ENCODE measurements at regions not wholly inside any gene's neighbourhood (a gene's known extent, or its start where the extent isn't known, plus 50 kb on each side); places are given as distances from the start of the nearest gene placed in this dataset.

DNA sequence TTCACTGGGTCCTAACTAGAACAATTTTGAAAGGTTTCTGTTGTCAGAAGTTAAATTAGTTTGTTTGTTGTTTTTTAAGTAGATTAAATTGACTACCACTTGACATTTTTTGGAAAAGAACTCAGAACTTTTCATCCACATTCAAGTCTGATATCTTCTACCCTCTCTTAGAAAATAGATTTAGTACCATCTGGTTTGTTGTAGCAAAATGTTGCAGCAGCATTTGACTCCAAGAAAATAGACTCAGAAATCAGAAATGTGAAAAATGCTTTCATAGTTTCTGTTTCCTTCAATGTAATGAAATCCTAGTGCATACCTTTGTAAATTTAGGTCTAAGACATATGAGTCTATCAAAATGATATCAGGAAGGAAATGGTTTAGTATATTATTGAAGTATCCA, 256.3 kb upstream of the CLEC14A start:
- no peak for DNase-seq (ENCODE audit: unreplicated experiment)
- no TSS peak for BruUV-seq (replicated peaks)
- H3K4me1 Mint-ChIP-seq (ENCODE audit: insufficient read depth, unreplicated experiment) = no peaks in the 10 kb centered on the region
- H3K27me3 Mint-ChIP-seq (ENCODE audit: insufficient read depth, unreplicated experiment) = no peaks in the 10 kb centered on the region
- POLR2A ChIA-PET = no interaction called here
- TF ChIP-seq, protein P1, sequence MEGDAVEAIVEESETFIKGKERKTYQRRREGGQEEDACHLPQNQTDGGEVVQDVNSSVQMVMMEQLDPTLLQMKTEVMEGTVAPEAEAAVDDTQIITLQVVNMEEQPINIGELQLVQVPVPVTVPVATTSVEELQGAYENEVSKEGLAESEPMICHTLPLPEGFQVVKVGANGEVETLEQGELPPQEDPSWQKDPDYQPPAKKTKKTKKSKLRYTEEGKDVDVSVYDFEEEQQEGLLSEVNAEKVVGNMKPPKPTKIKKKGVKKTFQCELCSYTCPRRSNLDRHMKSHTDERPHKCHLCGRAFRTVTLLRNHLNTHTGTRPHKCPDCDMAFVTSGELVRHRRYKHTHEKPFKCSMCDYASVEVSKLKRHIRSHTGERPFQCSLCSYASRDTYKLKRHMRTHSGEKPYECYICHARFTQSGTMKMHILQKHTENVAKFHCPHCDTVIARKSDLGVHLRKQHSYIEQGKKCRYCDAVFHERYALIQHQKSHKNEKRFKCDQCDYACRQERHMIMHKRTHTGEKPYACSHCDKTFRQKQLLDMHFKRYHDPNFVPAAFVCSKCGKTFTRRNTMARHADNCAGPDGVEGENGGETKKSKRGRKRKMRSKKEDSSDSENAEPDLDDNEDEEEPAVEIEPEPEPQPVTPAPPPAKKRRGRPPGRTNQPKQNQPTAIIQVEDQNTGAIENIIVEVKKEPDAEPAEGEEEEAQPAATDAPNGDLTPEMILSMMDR (IDR thresholded peaks at IDR 0.05; ENCODE audit: unreplicated experiment) = no peak
- H3K27ac Mint-ChIP-seq (ENCODE audit: low read depth, unreplicated experiment) = no peak overlapping the region
- intact Hi-C loops (cut with micrococcal nuclease) = no loop called here
- no peaks in the 10 kb centered on the region for H3K36me3 Mint-ChIP-seq (ENCODE audit: insufficient read depth, unreplicated experiment)
- CTCF ChIA-PET = interaction anchor here (1.4 kb wide), 1 partner anchor 503 kb away, joined by 5 read pairs; no protein-coding TSS in a partner anchor
- no peak overlapping the region for H3K4me3 Mint-ChIP-seq (ENCODE audit: unreplicated experiment)
- H3K9me3 Mint-ChIP-seq (ENCODE audit: unreplicated experiment) = no peaks in the 10 kb centered on the region

DNA sequence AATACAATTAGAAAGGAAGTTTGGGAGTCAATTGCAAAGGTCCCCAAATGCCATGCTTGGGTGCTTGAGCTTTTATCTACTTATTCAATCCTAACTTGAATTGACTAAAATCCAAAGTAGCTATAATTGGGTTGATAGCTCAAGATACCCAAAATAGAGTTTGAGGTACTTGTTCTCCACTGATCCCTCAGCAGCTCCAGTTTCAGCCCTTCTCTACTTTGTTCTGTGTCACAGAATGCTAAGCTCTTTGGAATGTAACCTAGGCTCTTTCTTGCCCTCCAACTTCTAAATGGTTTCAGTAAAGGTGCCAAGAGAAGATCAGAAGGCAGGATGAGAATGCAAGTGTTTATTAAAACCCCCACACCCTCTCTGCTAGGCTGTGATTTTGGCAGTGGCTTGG, 251.4 kb upstream of the CLEC14A start:
- no peaks in the 10 kb centered on the region for H3K9me3 Mint-ChIP-seq (ENCODE audit: unreplicated experiment)
- TF ChIP-seq, protein P1 (IDR thresholded peaks at IDR 0.05; ENCODE audit: unreplicated experiment) = no peak
- BruUV-seq (replicated peaks) = no TSS peak
- DNase-seq (ENCODE audit: unreplicated experiment) = no peak
- peaks cover 4% of the 10 kb centered on the region for H3K4me1 Mint-ChIP-seq (ENCODE audit: insufficient read depth, unreplicated experiment)
- intact Hi-C loops (cut with micrococcal nuclease) = no loop called here
- no peak overlapping the region for H3K27ac Mint-ChIP-seq (ENCODE audit: low read depth, unreplicated experiment)
- CTCF ChIA-PET = interaction anchor here (0.6 to 1.8 kb wide), 2 partner anchors 11 to 32 kb away, joined by 3 to 4 read pairs; no protein-coding TSS in a partner anchor
- H3K36me3 Mint-ChIP-seq (ENCODE audit: insufficient read depth, unreplicated experiment) = no peaks in the 10 kb centered on the region
- H3K4me3 Mint-ChIP-seq (ENCODE audit: unreplicated experiment) = no peak overlapping the region
- H3K27me3 Mint-ChIP-seq (ENCODE audit: insufficient read depth, unreplicated experiment) = no peaks in the 10 kb centered on the region
- POLR2A ChIA-PET = interaction anchor here (0.6 kb wide), 1 partner anchor 255 kb away, joined by 3 read pairs; no protein-coding TSS in a partner anchor

DNA sequence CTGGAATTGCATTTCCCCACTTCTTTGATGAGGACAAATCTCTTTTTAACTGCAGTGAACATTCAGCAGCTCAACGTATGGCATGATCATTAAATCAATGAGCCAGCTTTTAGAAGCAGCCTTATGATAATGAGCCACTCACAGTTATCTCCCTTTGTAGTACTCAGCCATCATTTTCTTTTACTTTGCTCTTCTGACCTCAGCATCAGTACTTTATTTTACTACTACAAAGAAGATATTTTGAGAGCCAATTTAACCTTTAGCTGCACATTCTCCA, 250.0 kb upstream of the CLEC14A start:
- TF ChIP-seq, protein P1 (IDR thresholded peaks at IDR 0.05; ENCODE audit: unreplicated experiment) = no peak

DNA sequence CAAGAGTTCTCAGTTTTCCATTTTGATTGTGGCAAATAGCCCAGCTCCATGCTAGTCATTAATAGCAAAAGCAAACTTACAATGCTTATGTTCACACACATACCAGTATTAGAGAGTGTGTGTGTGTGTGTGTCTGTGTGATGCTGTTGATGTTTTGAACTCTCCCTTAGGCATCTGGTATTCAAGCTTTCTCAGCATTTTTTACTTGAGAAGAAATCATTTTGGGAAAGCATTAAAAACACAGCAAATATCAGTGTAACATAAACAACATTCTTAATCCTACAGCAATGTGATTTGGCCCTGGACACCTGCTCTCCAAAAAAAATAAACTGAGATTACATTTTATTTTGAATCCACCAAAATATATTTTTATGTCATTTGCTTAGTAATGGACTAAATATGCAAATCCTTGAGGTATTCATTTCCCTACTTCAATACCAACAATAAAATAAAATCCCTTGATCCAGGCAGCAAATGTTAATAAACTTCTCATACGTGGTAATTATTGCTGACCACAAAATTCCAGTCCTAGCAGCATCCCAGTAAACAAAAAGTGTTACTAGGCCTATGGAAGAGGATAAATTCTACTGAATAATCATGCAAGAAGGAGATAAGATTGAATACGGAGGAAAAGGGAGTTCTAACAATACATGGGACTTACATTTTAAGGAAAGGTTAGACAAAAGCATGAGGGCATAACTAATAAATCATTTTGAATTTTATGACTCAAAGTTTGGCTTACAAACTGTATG, 249.5 kb upstream of the CLEC14A start:
- Mint-ChIP-seq H3K36me3 (ENCODE audit: insufficient read depth, unreplicated experiment) (no peaks in the 10 kb centered on the region), H3K27me3 (ENCODE audit: insufficient read depth, unreplicated experiment) (no peaks in the 10 kb centered on the region), H3K4me3 (ENCODE audit: unreplicated experiment) (no peak overlapping the region), H3K27ac (ENCODE audit: low read depth, unreplicated experiment) (no peak overlapping the region), H3K9me3 (ENCODE audit: unreplicated experiment) (no peaks in the 10 kb centered on the region), H3K4me1 (ENCODE audit: insufficient read depth, unreplicated experiment) (peaks cover 6% of the 10 kb centered on the region)
- ChIA-PET CTCF (no interaction called here), POLR2A (no interaction called here)
- TF ChIP-seq, protein P1 (IDR thresholded peaks at IDR 0.05; ENCODE audit: unreplicated experiment) = no peak
- intact Hi-C loops (cut with micrococcal nuclease) = no loop called here
- BruUV-seq (replicated peaks) = no TSS peak
- DNase-seq (ENCODE audit: unreplicated experiment) = no peak

More for the DNA sequence above, 250.0 kb upstream of the CLEC14A start:
- H3K27me3 Mint-ChIP-seq (ENCODE audit: insufficient read depth, unreplicated experiment) = no peaks in the 10 kb centered on the region
- H3K36me3 Mint-ChIP-seq (ENCODE audit: insufficient read depth, unreplicated experiment) = no peaks in the 10 kb centered on the region
- ChIA-PET CTCF (interaction anchor here (0.6 kb wide), 1 partner anchor 47 kb away, joined by 3 read pairs; no protein-coding TSS in a partner anchor), POLR2A (interaction anchor here (0.6 to 1.1 kb wide), 2 partner anchors 33 to 86 kb away, joined by 3 to 4 read pairs; no protein-coding TSS in a partner anchor)
- no peak for DNase-seq (ENCODE audit: unreplicated experiment)
- peaks cover 6% of the 10 kb centered on the region for H3K4me1 Mint-ChIP-seq (ENCODE audit: insufficient read depth, unreplicated experiment)
- H3K27ac Mint-ChIP-seq (ENCODE audit: low read depth, unreplicated experiment) = no peak overlapping the region
- no peak overlapping the region for H3K4me3 Mint-ChIP-seq (ENCODE audit: unreplicated experiment)
- intact Hi-C loops (cut with micrococcal nuclease) = no loop called here
- BruUV-seq (replicated peaks) = no TSS peak
- H3K9me3 Mint-ChIP-seq (ENCODE audit: unreplicated experiment) = no peaks in the 10 kb centered on the region

All from MCF 10A (cell line).